IMR-90 (cell line): ENCODE measurements at regions not wholly inside any gene's neighbourhood (a gene's known extent, or its start where the extent isn't known, plus 50 kb on each side); places are given as distances from the start of the nearest gene placed in this dataset.

Source experiments
- ATAC-seq: fragments of 200-7000 bp; cut with Tn5 transposase; 2 replicates; pipeline ENCODE4 v1.9.1; 2020; ENCODE audit warnings: low read depth, mild to moderate bottlenecking, moderate library complexity
- BruUV-seq: library from RNA; stranded (reverse); fragments of 400-500 nt; replicated peaks from 2 replicates; lab custom pipeline; 2021; lab: Mats Ljungman, UMichigan
- CTCF ChIA-PET: fragments of 300-600 bp; formaldehyde crosslinking; extraction: SDS; loops from one replicate; lab custom pipeline; 2021; ENCODE audit warnings: antibody characterized with exemption; lab: Yijun Ruan, JAX
- POLR2A ChIA-PET: fragments of 300-600 bp; sonication (Branson Sonifier 250); formaldehyde crosslinking; loops from one replicate; lab custom pipeline; 2022; ENCODE audit warnings: antibody characterized with exemption; ENCODE audit not compliant: unreplicated experiment; lab: Charles Lee
- DNase-seq: peaks from one replicate; pipeline ENCODE4 v3.0.0; 2013
- H2AFZ ChIP-seq: replicated peaks from 2 replicates; pipeline ENCODE3; 2013; ENCODE audit warnings: low read length, mild to moderate bottlenecking; ENCODE audit not compliant: poor library complexity
- H2AK5ac ChIP-seq: 2 replicates; pipeline ENCODE4 v1.6.1; 2013; ENCODE audit warnings: low read depth, low read length, inconsistent platforms
- H2AK9ac ChIP-seq: replicated peaks from 2 replicates; pipeline ENCODE3; 2013; ENCODE audit warnings: mild to moderate bottlenecking, low read depth, low read length, moderate library complexity; ENCODE audit not compliant: poor library complexity
- H2BK120ac ChIP-seq: 2 replicates; pipeline ENCODE4 v1.6.1; 2013; ENCODE audit warnings: low read depth, low read length, inconsistent platforms
- H2BK15ac ChIP-seq: 3 replicates; pipeline ENCODE4 v1.6.1; 2013; ENCODE audit warnings: low read depth, low read length, inconsistent platforms
- H2BK20ac ChIP-seq: 2 replicates; pipeline ENCODE4 v1.6.1; 2013; ENCODE audit warnings: low read depth, mild to moderate bottlenecking, inconsistent platforms, low read length, moderate library complexity
- H2BK5ac ChIP-seq: 2 replicates; pipeline ENCODE4 v1.6.1; 2013; ENCODE audit warnings: mild to moderate bottlenecking, low read depth, low read length, inconsistent platforms; ENCODE audit not compliant: poor library complexity, severe bottlenecking
- H3K14ac ChIP-seq: replicated peaks from 2 replicates; pipeline ENCODE4 v1.6.1; 2013; ENCODE audit warnings: low read depth, low read length, inconsistent platforms
- H3K18ac ChIP-seq: 2 replicates; pipeline ENCODE4 v1.6.1; 2013; ENCODE audit warnings: low read depth, low read length, control low read depth
- H3K23ac ChIP-seq: 2 replicates; pipeline ENCODE4 v1.6.1; 2013; ENCODE audit warnings: low read depth, low read length, inconsistent platforms
- H3K27ac ChIP-seq: 2 replicates; pipeline ENCODE4 v1.5.1; 2013; ENCODE audit warnings: mild to moderate bottlenecking, control low read depth, low read length; ENCODE audit not compliant: insufficient read depth
- H3K27me3 ChIP-seq: 2 replicates; pipeline ENCODE4 v1.6.1; 2013; ENCODE audit warnings: low read length; ENCODE audit not compliant: control insufficient read depth, insufficient read depth
- H3K36me3 ChIP-seq: 2 replicates; pipeline ENCODE4 v1.6.1; 2013; ENCODE audit warnings: low read length, mixed read lengths; ENCODE audit not compliant: control insufficient read depth, insufficient read depth
- H3K4ac ChIP-seq: 2 replicates; pipeline ENCODE4 v1.6.1; 2013; ENCODE audit warnings: low read depth, low read length, inconsistent platforms
- H3K4me1 ChIP-seq: 2 replicates; pipeline ENCODE4 v1.6.1; 2013; ENCODE audit warnings: low read length, mixed read lengths; ENCODE audit not compliant: control insufficient read depth, insufficient read depth
- H3K4me2 ChIP-seq: 2 replicates; pipeline ENCODE4 v1.6.1; 2013; ENCODE audit warnings: low read depth, mild to moderate bottlenecking, control low read depth, low read length, moderate library complexity
- H3K4me3 ChIP-seq: 2 replicates; pipeline ENCODE4 v1.5.1; 2013; ENCODE audit warnings: low read depth, mild to moderate bottlenecking, control low read depth, low read length, moderate library complexity; ENCODE audit not compliant: insufficient read depth
- H3K56ac ChIP-seq: 2 replicates; pipeline ENCODE4 v1.6.1; 2013; ENCODE audit warnings: low read length, inconsistent platforms; ENCODE audit not compliant: insufficient read depth; ENCODE audit errors: extremely low read depth
- H3K79me1 ChIP-seq, 2 experiments: 2 replicates each; pipeline ENCODE4 v1.6.1; 2013; ENCODE audit warnings: low read length in 2 of 2, inconsistent platforms in 1 of 2, low read depth in 1 of 2
- H3K9ac ChIP-seq: 2 replicates; pipeline ENCODE4 v1.6.1; 2013; ENCODE audit warnings: low read depth, low read length, control low read depth
- H3K9me1 ChIP-seq: 2 replicates; pipeline ENCODE4 v1.6.1; 2013; ENCODE audit warnings: low read length, inconsistent platforms; ENCODE audit not compliant: insufficient read depth
- H3K9me3 ChIP-seq: 2 replicates; pipeline ENCODE4 v1.6.1; 2013; ENCODE audit warnings: low read length; ENCODE audit not compliant: control insufficient read depth, insufficient read depth
- H4K20me1 ChIP-seq: 2 replicates; pipeline ENCODE4 v1.6.1; 2013; ENCODE audit warnings: low read length, inconsistent platforms; ENCODE audit not compliant: insufficient read depth
- H4K5ac ChIP-seq: 2 replicates; pipeline ENCODE4 v1.6.1; 2013; ENCODE audit warnings: mild to moderate bottlenecking, low read depth, low read length, control low read depth
- H4K8ac ChIP-seq, 2 experiments: 2 replicates each; pipeline ENCODE4 v1.6.1; 2013; ENCODE audit warnings: low read depth in 2 of 2, low read length in 2 of 2, control low read depth in 1 of 2, inconsistent platforms in 1 of 2
- H4K91ac ChIP-seq: 2 replicates; pipeline ENCODE4 v1.6.1; 2013; ENCODE audit warnings: low read depth, low read length, inconsistent platforms; ENCODE audit not compliant: insufficient read depth
- BHLHE40 ChIP-seq: fragments of 150-350 bp; IDR thresholded peaks from 2 replicates; pipeline ENCODE4 v1.6.1; 2016; ENCODE audit warnings: mild to moderate bottlenecking, low read depth, low read length
- CEBPB ChIP-seq: IDR thresholded peaks from 2 replicates; pipeline ENCODE4 v1.6.1; 2012; ENCODE audit warnings: low read depth, low read length, improper control_type of control experiment
- CHD1 ChIP-seq: IDR thresholded peaks from 2 replicates; pipeline ENCODE4 v1.6.1; 2012; ENCODE audit warnings: low read depth, low read length, improper control_type of control experiment
- MAZ ChIP-seq: IDR thresholded peaks from 2 replicates; pipeline ENCODE4 v1.6.1; 2012; ENCODE audit warnings: low read depth, mild to moderate bottlenecking, low read length, improper control_type of control experiment, moderate library complexity, borderline replicate concordance
- NFE2L2 ChIP-seq: fragments of 150-350 bp; IDR thresholded peaks from 2 replicates; pipeline ENCODE4 v1.6.1; 2016; ENCODE audit warnings: low read depth, mild to moderate bottlenecking, low read length
- RAD21 ChIP-seq: IDR thresholded peaks from 2 replicates; pipeline ENCODE4 v1.6.1; 2012; ENCODE audit warnings: low read length, improper control_type of control experiment
- RCOR1 ChIP-seq: IDR thresholded peaks from 2 replicates; pipeline ENCODE4 v1.6.1; 2012; ENCODE audit warnings: mild to moderate bottlenecking, low read length, improper control_type of control experiment; ENCODE audit not compliant: insufficient replicate concordance
- RFX5 ChIP-seq: IDR thresholded peaks from 2 replicates; pipeline ENCODE4 v1.8.0; 2012; ENCODE audit warnings: low read depth, mild to moderate bottlenecking, low read length, moderate library complexity
- SMC3 ChIP-seq: fragments of 150-350 bp; IDR thresholded peaks from 2 replicates; pipeline ENCODE4 v1.6.1; 2016; ENCODE audit warnings: low read depth, mild to moderate bottlenecking, antibody characterized with exemption, low read length, moderate library complexity
- WGBS, 2 experiments: methylation state at CpG; one replicate each; pipeline versions ENCODE4 v1.1.5 to v1.1.7; 2013; ENCODE audit warnings: missing lambda C conversion rate in 2 of 2; ENCODE audit not compliant: insufficient read length in 1 of 2; ENCODE audit errors: extremely low coverage in 2 of 2; 5-methylcytosine and 5-hydroxymethylcytosine counted together
- dilution Hi-C: fragments of 300-500 bp; cut with HindIII; formaldehyde crosslinking; loops from one replicate; pipeline ENCODE4 v1.14.3; 2018; ENCODE audit warnings: low sequenced_read_pairs; ENCODE audit not compliant: unreplicated experiment
- in situ Hi-C: fragments of 300-500 bp; cut with MboI; formaldehyde crosslinking; loops from 3 replicates; pipeline ENCODE4 v1.14.3; 2019; ENCODE audit warnings: low sequenced_read_pairs, inconsistent platforms, mixed read lengths
- intact Hi-C: fragments of 100-400 bp; cut with micrococcal nuclease; formaldehyde crosslinking; loops from 2 replicates; pipeline ENCODE4 v1.10.0; 2022
- TF ChIP-seq, protein P1 (sequence below): fragments of 150-350 bp; IDR thresholded peaks from 2 replicates; pipeline ENCODE4 v1.6.1; 2017; ENCODE audit warnings: mild to moderate bottlenecking, antibody characterized with exemption, low read length, low read depth

DNA sequence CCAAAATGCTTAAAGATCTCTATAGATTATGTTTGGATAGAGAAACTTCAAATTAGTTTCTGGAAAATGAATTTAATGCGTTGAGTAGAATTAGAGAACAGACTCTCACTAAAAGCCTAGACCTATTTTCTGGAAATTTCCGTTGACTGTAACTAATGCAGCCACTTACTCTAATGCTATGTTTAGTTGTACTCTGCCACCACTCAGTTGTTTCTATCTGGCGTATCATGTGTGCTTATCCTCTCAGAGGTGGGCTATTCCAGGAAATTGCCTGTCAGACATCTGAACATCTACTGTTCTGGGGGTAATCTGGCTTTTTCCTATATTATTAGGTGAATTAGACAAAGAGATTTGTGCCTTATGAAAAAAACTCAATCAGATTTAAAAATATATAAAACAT, 347.1 kb upstream of the FSTL5 start:
- no peak overlapping the region for H4K5ac ChIP-seq
- no peak overlapping the region for H2BK120ac ChIP-seq
- H3K18ac ChIP-seq: no peak overlapping the region
- no peaks in the 10 kb centered on the region for H3K79me1 ChIP-seq
- no peak overlapping the region for H2BK15ac ChIP-seq
- intact Hi-C loops (no loop called here), in situ Hi-C loops (no loop called here), dilution Hi-C loops (no loop called here)
- no peak overlapping the region for H3K4ac ChIP-seq
- WGBS, 2 experiments: no CpG with 5 or more reads among the region's 3 CpGs
- H4K20me1 ChIP-seq: no peaks in the 10 kb centered on the region
- no peak overlapping the region for H3K23ac ChIP-seq
- no peak overlapping the region for H4K8ac ChIP-seq
- no peaks in the 10 kb centered on the region for H3K36me3 ChIP-seq
- H2BK20ac ChIP-seq: no peak overlapping the region
- H3K4me1 ChIP-seq: no peaks in the 10 kb centered on the region
- H3K9me1 ChIP-seq: no peaks in the 10 kb centered on the region
- TF ChIP-seq SMC3: no peak
- no peak for TF ChIP-seq RCOR1
- no peak for TF ChIP-seq RAD21
- TF ChIP-seq RFX5: no peak
- TF ChIP-seq BHLHE40: no peak
- TF ChIP-seq MAZ: no peak
- TF ChIP-seq CHD1: no peak
- TF ChIP-seq NFE2L2: no peak
- no peak for TF ChIP-seq CEBPB
- TF ChIP-seq, protein P1, sequence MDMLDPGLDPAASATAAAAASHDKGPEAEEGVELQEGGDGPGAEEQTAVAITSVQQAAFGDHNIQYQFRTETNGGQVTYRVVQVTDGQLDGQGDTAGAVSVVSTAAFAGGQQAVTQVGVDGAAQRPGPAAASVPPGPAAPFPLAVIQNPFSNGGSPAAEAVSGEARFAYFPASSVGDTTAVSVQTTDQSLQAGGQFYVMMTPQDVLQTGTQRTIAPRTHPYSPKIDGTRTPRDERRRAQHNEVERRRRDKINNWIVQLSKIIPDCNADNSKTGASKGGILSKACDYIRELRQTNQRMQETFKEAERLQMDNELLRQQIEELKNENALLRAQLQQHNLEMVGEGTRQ: no peak
- H3K9ac ChIP-seq: no peak overlapping the region
- CTCF ChIA-PET: no interaction called here
- H3K4me3 ChIP-seq: no peak overlapping the region
- no peak overlapping the region for H3K27ac ChIP-seq
- no peak overlapping the region for H3K56ac ChIP-seq
- POLR2A ChIA-PET: no interaction called here
- H2BK5ac ChIP-seq: no peak overlapping the region
- no TSS peak for BruUV-seq
- no peak for ATAC-seq
- DNase-seq: no peak
- H3K14ac ChIP-seq: no peak overlapping the region
- 0 out of 2 replicates have a peak, but pooled peaks cover 2% of the 10 kb centered on the region for H3K9me3 ChIP-seq
- no peak overlapping the region for H2AK9ac ChIP-seq
- no peak overlapping the region for H3K4me2 ChIP-seq
- H2AFZ ChIP-seq: no peak overlapping the region
- H4K91ac ChIP-seq: no peak overlapping the region
- H3K27me3 ChIP-seq: no peaks in the 10 kb centered on the region
- no peak overlapping the region for H2AK5ac ChIP-seq
